Fibroblast of lung (primary cell): ENCODE measurements at regions not wholly inside any gene's neighbourhood (a gene's known extent, or its start where the extent isn't known, plus 50 kb on each side); places are given as distances from the start of the nearest gene placed in this dataset.

Experiments used
- DNase-seq, 2 donors: peaks; one replicate each; pipeline versions ENCODE4 v3.0.0 to v3.0.0-alpha.2; 2010; ENCODE audit warnings: low read depth in 2 of 2
- H2AFZ ChIP-seq: 2 replicates; pipeline ENCODE4 v1.5.1; 2012; ENCODE audit warnings: low read length, control low read depth, inconsistent platforms
- H3K27ac ChIP-seq: 2 replicates; pipeline ENCODE4 v1.5.1; 2011; ENCODE audit warnings: low read length, control low read depth; ENCODE audit not compliant: insufficient read depth
- H3K27me3 ChIP-seq: 2 replicates; pipeline ENCODE4 v1.5.1; 2011; ENCODE audit warnings: mild to moderate bottlenecking, low read length; ENCODE audit not compliant: control insufficient read depth, insufficient read depth
- H3K36me3 ChIP-seq: 2 replicates; pipeline ENCODE4 v1.5.1; 2011; ENCODE audit warnings: low read length; ENCODE audit not compliant: control insufficient read depth, insufficient read depth
- H3K4me1 ChIP-seq: 2 replicates; pipeline ENCODE4 v1.5.1; 2011; ENCODE audit warnings: low read length; ENCODE audit not compliant: control insufficient read depth, insufficient read depth; ENCODE audit errors: extremely low read depth
- H3K4me2 ChIP-seq: 2 replicates; pipeline ENCODE4 v1.5.1; 2011; ENCODE audit warnings: low read length, control low read depth; ENCODE audit not compliant: insufficient read depth; ENCODE audit errors: extremely low read depth
- H3K4me3 ChIP-seq, 4 experiments: fragments of 200-600 bp in 1 of 4; sonication (generic) in 1 of 4; replicated peaks in 1 of 4; 2 replicates each; pipeline ENCODE4 v1.5.1; 2011 to 2016; ENCODE audit warnings: low read length in 4 of 4, low read depth in 3 of 4, mild to moderate bottlenecking in 3 of 4, control low read depth in 2 of 4, inconsistent platforms in 1 of 4, mixed read lengths in 1 of 4; ENCODE audit not compliant: insufficient read depth in 1 of 4; ENCODE audit errors: control extremely low read depth in 1 of 4
- H3K79me2 ChIP-seq: 2 replicates; pipeline ENCODE4 v1.5.1; 2012; ENCODE audit warnings: mild to moderate bottlenecking, low read length, inconsistent platforms; ENCODE audit not compliant: control insufficient read depth, insufficient read depth
- H3K9ac ChIP-seq: 2 replicates; pipeline ENCODE4 v1.5.1; 2011; ENCODE audit warnings: mild to moderate bottlenecking, low read length, control low read depth; ENCODE audit not compliant: insufficient read depth
- H3K9me3 ChIP-seq: 2 replicates; pipeline ENCODE4 v1.5.1; 2012; ENCODE audit warnings: low read depth, low read length; ENCODE audit not compliant: control insufficient read depth, insufficient read depth
- H4K20me1 ChIP-seq: 2 replicates; pipeline ENCODE4 v1.5.1; 2011; ENCODE audit warnings: low read length; ENCODE audit not compliant: control insufficient read depth, insufficient read depth; ENCODE audit errors: extremely low read depth
- CTCF ChIP-seq, 2 donors: IDR thresholded peaks in 1 of 2; conservative IDR thresholded peaks in 1 of 2; 1 replicate in 1 of 2; 2 replicates in 1 of 2; pipeline ENCODE4 v1.5.1; 2011 to 2012; ENCODE audit warnings: low read length in 2 of 2, control low read depth in 1 of 2, inconsistent platforms in 1 of 2, low read depth in 1 of 2, mild to moderate bottlenecking in 1 of 2
- EZH2 ChIP-seq: IDR thresholded peaks from 2 replicates; pipeline ENCODE4 v1.5.1; 2012; ENCODE audit warnings: low read length, control low read depth, mild to moderate bottlenecking; ENCODE audit errors: missing control alignments

DNA sequence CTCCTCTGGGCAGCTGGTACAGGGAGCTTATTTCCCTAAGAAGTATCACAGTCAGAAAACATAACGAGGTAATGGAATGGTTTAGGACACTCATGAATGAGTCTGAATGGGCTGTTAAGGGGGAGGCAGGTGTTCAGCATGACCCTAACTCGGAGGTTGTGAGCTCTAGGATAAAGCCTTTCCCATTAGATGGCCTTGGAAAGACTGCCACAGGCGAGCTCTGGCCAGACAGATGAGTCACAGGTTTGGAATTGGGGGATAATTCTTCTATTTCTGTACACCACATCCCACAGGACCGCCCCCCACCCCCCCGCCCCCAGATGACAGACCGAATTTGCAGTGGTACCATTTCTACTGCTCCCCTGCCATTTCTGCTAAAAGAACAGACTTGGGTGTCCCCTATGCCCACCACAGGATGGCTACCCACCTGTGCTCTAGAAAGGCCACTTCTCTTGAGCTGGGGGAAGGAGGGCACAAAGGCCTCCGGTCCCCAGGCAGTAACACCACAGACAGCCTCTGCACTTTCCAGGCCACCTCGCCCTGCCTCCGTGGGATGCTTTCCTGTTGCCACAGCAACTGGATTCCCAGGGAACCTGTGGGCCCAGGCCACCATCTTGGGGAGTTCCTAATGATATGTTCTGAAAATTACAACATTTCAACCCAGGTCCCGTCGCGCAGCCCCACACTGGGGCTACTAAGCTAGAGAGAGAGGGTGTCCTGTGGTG lies 76.7 kb downstream of the TRIM29 start:
- peaks cover 2% of the 10 kb centered on the region for H3K27me3 ChIP-seq
- H2AFZ ChIP-seq, result no peak overlapping the region
- peak in 1 of 2 donors; percentile 63 for DNase-seq
- H3K79me2 ChIP-seq, result no peaks in the 10 kb centered on the region
- no peak for TF ChIP-seq CTCF (conservative IDR thresholded peaks at IDR 0.05 in 1 of 2, IDR thresholded peaks at IDR 0.05 in 1 of 2; ENCODE audit: low read depth in 1 of 2, low read length in 2 of 2)
- no peak for TF ChIP-seq EZH2
- no peaks in the 10 kb centered on the region for H3K36me3 ChIP-seq
- no peak overlapping the region for H3K27ac ChIP-seq
- no peaks in the 10 kb centered on the region for H3K9me3 ChIP-seq
- H3K9ac ChIP-seq, result no peak overlapping the region
- H3K4me1 ChIP-seq, result no peaks in the 10 kb centered on the region
- no peak overlapping the region for H3K4me2 ChIP-seq
- H4K20me1 ChIP-seq, result no peaks in the 10 kb centered on the region
- H3K4me3 ChIP-seq, result no peak overlapping the region

GRCh38 chr11:120060512-120060911 lies 77.4 kb downstream of the TRIM29 start:
- no peak overlapping the region for H3K4me2 ChIP-seq
- H3K27ac ChIP-seq, result no peak overlapping the region
- peaks cover 2% of the 10 kb centered on the region for H3K27me3 ChIP-seq

DNA sequence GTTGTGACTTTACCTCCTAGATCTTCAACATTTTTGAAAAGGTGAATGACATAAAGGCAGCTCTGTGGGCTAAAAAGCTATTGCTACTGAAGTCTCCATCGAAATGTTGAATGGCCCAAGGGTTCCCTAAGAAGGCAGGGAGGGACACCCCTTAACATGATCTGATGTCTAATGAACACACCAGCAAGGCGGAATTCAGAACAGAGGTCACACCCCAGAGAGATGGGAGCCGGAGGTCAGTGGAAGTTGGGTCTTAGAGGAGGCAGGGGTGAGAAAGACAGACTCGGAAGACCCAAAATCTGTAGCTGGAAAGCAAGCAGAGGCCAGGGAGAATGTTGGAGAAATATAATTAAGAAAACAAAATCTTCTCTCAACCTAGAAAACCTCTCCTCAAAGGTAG lies 79.0 kb downstream of the TRIM29 start:
- no peak overlapping the region for H3K4me3 ChIP-seq

More at GRCh38 chr11:120060512-120060911, 77.4 kb downstream of the TRIM29 start:
- H3K4me1 ChIP-seq, result no peaks in the 10 kb centered on the region
- no peak overlapping the region for H3K4me3 ChIP-seq
- no peak overlapping the region for H3K9ac ChIP-seq
- TF ChIP-seq EZH2 (no peak), CTCF (conservative IDR thresholded peaks at IDR 0.05 in 1 of 2, IDR thresholded peaks at IDR 0.05 in 1 of 2; ENCODE audit: low read depth in 1 of 2, low read length in 2 of 2) (no peak)
- no peaks in the 10 kb centered on the region for H3K79me2 ChIP-seq
- H3K36me3 ChIP-seq, result no peaks in the 10 kb centered on the region
- no peak for DNase-seq
- no peaks in the 10 kb centered on the region for H3K9me3 ChIP-seq
- H4K20me1 ChIP-seq, result no peaks in the 10 kb centered on the region
- no peak overlapping the region for H2AFZ ChIP-seq

More for the DNA sequence above, 79.0 kb downstream of the TRIM29 start:
- no peak overlapping the region for H3K9ac ChIP-seq
- TF ChIP-seq EZH2, result no peak
- no peak for TF ChIP-seq CTCF (conservative IDR thresholded peaks at IDR 0.05 in 1 of 2, IDR thresholded peaks at IDR 0.05 in 1 of 2; ENCODE audit: low read depth in 1 of 2, low read length in 2 of 2)
- no peaks in the 10 kb centered on the region for H3K79me2 ChIP-seq
- no peak overlapping the region for H3K27ac ChIP-seq
- H4K20me1 ChIP-seq, result no peaks in the 10 kb centered on the region
- H2AFZ ChIP-seq, result no peak overlapping the region
- peaks cover 2% of the 10 kb centered on the region for H3K27me3 ChIP-seq
- no peak overlapping the region for H3K4me2 ChIP-seq
- H3K9me3 ChIP-seq, result no peaks in the 10 kb centered on the region
- H3K4me1 ChIP-seq, result no peaks in the 10 kb centered on the region
- DNase-seq, result no peak
- H3K36me3 ChIP-seq, result no peaks in the 10 kb centered on the region
